GM19239 (cell line): ENCODE measurements at regions not wholly inside any gene's neighbourhood (a gene's known extent, or its start where the extent isn't known, plus 50 kb on each side); places are given as distances from the start of the nearest gene placed in this dataset.
"Not testable (repeated sequence)": the region's sequence is repeated elsewhere in the genome, so short reads cannot be mapped to it uniquely, and the experiment has no call there.

Experiments
- DNase-seq: peaks from one replicate; pipeline ENCODE4 v3.0.0; 2011; ENCODE audit warnings: low spot score; ENCODE audit not compliant: insufficient read length
- FAIRE-seq: peaks from 2 replicates; lab custom pipeline; 2011; peaks lifted over from hg19 to GRCh38; lab: Jason Lieb, UNC

DNA sequence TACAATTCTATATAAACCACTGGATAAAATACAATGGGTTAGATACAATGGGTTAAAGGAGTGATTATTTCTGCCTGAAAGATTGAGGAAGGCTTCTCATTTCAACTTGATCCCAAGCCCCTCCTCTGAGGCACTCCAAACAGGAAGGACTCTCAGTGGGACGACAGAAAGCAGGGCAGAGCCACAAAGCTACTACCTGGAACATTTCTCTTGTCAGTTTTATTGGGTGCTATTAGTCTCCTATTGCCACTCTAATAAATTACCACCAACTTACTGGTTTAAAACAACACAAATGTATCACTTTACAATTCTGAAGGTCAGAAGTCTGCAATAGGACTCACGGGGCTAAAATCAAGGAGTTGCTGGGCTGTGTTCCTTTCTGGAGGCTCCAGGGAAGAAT is 146.7 kb downstream of the MREG start:
- no peak for DNase-seq
- FAIRE-seq = no peak

DNA sequence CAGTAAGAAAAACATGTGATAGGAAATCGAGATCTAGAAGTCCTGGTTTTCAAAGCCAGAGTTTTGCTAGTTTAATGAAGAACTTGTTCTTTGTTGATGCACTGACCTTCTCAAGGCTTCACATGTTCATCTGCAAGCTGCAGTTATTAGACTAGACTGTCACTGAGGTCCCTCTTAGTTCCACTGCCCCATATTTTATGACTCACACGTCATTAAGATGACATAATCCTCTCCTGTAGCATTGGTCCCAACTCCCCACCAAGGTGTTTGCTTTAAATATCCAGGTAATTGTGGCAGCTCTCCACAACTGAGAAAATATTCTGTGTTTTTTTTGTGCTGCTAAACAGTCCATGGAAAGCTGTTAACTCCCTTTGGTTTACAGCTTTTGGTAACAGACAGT is 149.7 kb downstream of the MREG start:
- no peak for FAIRE-seq
- no peak for DNase-seq

DNA sequence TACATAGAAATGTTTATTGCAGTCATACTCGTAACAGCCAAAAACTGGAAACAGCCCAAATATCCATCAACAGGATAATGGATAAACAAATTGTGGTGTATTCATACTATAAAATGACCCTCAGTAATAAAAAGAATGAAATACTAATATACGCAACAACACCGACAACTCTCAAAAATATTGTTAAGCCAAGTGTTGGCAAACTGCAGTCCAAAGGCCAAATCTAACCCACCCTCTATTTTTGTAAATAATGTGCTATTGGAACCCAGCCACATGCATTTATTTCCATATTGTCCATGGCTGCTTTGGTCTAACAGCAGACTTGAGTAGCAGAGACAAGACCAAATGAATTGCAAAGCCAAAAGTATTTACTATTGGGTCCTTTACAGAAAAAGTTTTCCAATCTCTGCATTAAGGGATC is 151.0 kb downstream of the MREG start:
- FAIRE-seq (no peak), DNase-seq (no peak)

- DNase-seq (no peak), FAIRE-seq (no peak)
Measured at GRCh38 chr2:215861607-215862350, 151.6 kb downstream of the MREG start.

GRCh38 chr2:215856080-215856479 is 157.3 kb downstream of the MREG start:
- FAIRE-seq (no peak), DNase-seq (no peak)

DNA sequence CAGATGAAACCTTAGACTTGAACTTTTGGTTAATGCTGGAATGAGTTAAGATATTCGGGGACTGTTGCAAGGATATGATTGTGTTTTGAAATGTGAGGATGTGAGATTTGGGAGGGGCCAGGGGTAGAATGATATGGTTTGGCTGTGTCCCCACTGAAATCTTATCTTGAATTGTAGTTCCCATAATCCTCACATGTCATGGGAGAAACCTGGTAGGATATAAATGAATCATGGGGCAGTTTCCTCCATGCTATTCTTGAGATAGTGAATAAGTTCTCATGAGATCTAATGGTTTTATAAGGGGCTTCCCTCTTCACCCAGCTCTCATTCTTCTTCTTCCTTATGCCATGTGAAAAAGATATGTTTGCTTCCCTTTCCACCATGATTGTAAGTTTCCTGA is 158.0 kb downstream of the MREG start:
- not testable (repeated sequence) for DNase-seq, FAIRE-seq

DNA sequence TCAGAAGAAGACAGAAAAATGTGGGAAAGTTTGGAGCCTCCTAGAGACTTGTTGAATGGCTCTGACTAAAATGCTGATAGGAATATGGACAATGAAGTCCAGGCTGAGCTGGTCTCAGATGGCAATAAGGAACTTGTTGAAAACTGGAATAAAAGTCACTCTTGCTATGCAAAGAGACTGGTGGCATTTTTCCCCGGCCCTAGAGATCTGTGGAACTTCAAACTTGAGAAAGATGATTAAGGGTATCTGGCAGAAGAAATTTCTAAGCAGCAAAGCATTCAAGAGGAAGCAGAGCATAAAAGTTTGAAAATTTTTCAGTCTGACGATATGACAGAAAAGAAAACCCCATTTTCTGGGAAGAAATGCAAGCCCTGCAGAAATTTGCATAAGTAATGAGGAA is 159.3 kb downstream of the MREG start:
- DNase-seq (no peak), FAIRE-seq (no peak)

DNA sequence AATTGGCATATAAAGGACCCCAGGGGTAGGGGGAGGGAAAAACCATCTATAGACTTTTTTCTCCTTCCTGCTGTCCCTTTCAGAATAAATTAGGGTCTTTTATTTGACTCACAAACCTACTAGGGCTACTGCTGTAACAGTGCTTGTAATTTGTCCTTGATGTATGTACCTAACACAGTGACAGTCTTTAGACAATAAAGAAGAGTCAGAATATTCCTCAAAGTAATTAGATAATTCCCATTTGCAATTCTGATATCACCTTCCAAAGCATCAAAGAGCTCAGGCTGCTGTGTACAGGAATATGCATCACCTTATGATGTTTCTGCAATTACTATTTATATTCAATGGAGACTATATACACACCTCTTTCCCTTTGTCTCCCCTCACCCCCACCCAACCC is 161.7 kb downstream of the MREG start:
- no peak for FAIRE-seq
- no peak for DNase-seq

- DNase-seq (no peak), FAIRE-seq (no peak)
Measured at GRCh38 chr2:215851082-215851481, 162.3 kb downstream of the MREG start.

DNA sequence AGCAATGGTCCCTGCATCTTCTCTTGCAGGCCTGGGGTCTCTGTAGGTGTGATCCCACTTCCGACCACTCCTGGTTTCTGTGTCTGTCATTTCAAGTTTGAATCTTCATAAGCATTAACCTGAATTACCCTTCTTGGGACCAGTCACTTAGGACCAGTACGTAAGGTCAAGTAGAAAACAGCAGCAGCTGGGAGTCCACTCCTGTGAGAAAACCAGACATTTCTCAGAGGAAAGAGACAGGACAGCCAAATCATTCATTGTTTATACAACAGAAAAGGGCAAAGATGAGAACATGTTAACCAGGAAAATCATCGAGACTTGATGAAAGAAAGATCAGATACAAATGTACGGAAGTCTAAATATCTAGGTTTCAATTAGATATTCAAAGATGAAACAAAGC is 163.0 kb downstream of the MREG start:
- FAIRE-seq (no peak), DNase-seq (no peak)

- FAIRE-seq = no peak
- no peak for DNase-seq
Measured at GRCh38 chr2:215849771-215850170, 163.6 kb downstream of the MREG start.

GRCh38 chr2:215848698-215849097 is 164.7 kb downstream of the MREG start:
- no peak for DNase-seq
- FAIRE-seq = no peak

DNA sequence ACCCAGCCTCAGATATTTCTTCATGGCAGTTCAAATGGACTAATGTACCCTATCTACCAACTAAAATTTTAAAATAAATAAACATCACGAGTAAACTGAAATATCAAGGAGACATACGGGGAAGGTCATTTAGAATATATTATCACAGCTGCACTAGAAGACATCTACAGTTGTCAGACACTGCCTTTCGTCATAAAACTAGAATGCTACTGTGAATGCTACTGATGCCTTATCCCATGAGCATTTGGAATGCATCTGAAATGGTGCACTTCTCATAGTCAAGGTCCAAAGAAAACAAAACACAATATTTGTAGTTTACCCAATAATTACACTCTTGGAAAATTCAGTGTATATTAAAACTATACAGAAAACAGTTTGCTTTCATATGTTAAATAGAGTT is 165.2 kb downstream of the MREG start:
- DNase-seq = no peak
- no peak for FAIRE-seq

GRCh38 chr2:215847718-215848117 is 165.6 kb downstream of the MREG start:
- DNase-seq (no peak), FAIRE-seq (no peak)

DNA sequence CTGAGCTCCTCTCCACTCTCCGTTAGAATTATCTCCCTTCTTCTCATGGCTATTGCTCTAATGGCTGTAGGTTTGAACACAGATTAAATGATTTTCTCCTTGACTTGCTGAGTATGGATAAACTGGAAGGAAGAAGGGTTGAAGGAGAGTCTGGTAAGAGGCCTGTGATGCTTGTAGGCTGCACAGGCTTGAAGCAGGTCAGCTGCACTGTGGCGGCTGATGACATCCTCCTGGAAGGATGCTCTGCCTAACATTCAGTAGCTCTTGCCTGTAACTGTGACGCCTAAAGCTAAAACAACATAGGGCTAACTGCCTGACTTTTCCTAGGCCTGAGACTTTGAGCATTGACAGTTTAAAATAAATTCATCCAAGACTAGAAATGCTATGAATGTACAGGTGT is 166.3 kb downstream of the MREG start:
- DNase-seq = no peak
- FAIRE-seq = no peak

DNA sequence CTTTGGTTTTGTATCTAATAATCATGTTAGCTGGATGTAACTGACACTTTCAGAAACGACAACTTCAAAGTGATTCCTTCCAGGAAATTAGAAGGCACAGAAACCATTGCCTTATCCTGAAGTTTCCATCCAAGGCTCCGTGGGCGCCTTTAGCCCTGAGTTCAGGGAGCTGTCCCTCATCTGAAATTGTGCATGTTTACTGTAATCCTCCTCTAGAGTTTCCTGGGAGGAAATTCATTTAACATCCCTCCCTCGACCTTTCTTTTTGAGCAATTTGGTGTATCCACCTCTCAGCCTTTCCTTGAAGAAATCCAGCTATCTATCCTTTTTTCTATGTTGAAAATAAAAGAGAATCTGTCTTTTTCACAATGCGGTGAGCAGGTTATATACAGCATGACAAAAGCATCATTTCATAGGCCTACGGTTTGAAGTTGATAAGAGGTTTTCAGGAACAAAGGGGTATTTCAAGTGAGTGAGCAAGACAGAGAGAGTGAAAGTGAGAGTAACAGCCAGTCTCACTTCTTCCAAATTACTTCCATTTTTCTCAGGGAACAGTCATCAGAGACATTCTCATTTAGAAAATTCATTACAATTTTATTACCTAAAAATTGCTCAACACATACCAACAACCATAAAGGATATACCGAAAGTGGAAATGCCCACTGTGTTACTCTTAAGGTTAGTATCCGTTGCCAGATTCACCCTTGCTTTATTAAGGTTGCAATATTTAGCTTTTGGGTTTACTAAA is 167.3 kb downstream of the MREG start:
- no peak for DNase-seq
- no peak for FAIRE-seq

- DNase-seq = no peak
Measured at GRCh38 chr2:215843579-215843978, 169.8 kb downstream of the MREG start.

DNA sequence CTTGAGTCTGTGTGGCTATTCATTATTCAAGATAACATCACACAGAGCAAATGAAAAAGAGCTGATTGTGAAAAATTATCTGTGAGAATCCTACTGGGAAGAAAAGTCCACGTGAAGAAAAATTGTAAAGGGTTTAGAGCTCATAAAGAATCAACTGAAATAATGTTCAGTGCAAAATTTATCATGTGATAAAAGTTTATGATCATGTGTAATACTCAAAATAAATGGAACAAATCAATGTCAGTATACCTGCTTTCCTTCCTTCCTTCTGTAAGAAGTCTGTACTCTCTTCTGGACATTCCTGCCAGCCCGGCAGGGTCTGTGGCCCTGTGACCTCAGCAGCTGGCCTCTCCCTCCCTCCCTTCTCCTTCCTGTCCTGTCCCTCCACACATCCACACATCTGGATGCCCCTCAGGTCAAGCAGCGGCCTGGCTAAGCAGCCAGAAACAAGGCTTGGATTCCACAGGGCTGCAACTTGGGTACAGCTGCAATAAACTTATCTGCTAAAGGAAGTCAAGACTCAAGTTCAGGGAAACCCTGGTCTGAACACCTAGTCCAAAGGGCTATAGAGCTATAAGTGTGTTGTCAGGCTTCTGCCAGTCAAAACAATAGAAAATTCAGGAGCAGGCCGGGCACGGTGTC is 172.1 kb downstream of the MREG start:
- FAIRE-seq (peak; percentile 11), DNase-seq (no peak)

More at GRCh38 chr2:215843579-215843978, 169.8 kb downstream of the MREG start:
- no peak for FAIRE-seq

DNA sequence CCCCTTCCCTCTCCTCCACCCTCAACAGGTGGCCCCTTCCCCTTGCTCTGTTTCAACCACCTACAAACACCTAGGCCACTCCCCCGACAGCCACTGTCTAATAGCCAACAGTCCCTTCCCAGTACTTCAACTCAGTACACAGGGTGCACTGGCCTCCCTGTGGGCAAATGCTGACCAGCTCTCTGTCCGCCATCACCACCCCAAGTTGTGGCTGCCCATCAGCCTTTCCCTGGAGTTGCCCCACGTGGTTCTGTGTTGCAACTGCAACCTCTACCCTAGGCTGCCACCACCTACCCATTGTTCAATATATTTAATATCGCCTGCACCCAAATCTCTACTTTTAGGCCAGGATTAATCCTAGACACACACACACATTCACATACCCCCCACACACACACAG is 173.5 kb downstream of the MREG start:
- FAIRE-seq (no peak), DNase-seq (no peak)

DNA sequence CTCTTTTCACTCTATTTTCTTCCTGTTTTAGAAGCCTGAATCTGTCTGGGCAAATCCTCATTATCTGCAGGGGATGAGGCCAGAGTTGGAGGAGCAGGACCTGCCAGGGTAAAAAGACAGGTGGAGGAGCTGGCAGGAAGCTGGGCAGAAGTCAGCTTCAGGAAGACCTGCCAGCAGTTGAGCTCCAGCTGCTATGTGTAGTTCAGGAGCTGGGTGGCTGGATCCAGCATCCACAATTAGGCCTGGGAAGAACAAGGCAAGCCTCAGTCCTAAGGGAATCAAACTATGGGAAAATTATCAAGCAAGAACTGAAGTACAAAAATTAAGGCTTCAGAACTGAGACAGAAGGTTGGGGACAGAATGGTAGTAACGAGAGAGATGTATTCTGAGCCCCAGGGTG is 174.0 kb downstream of the MREG start:
- no peak for FAIRE-seq

DNA sequence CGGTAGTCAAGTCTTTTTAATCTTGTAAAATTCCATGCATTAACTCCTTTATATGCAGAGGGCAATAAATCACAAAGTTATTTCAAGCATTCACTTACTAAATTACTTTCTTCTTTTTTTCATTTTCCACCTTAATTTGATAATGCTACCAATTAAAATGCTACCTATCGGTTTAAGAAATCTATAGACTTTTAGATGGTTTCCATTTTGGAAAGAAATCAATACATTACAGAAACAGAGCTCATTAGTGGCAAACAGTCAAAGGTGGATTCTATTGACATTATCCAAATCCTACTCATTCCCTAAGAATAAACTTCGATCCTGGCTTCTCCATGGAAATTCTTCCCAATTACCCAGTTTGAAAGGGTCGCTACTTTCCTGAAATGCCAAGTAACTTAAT is 176.5 kb downstream of the MREG start:
- DNase-seq = no peak
- FAIRE-seq = no peak

More for the DNA sequence above, 174.0 kb downstream of the MREG start:
- no peak for DNase-seq
